ENCODE measurements at regions not wholly inside any gene's neighbourhood (a gene's known extent, or its start where the extent isn't known, plus 50 kb on each side); places are given as distances from the start of the nearest gene placed in this dataset.

DNA sequence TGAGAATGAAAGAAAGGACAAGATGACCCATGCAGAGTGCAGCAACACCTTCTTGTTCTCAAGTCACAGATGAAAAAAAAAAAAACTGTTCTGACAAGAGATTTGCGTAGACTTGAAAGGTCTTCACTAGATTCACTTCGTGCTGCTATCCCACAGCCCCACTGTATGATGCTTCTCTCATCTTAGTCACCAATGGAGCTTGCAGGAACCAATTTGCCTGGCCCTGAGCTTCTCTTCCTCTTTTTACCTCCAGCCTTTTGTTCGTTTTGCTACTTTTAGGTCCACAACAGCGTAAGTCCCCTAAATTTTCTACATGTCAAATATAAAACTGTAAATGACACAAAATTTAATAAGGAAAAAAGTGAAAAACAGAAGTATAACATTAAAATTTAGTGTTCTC, 107.9 kb upstream of the NAP1L1 start:
- intact Hi-C loops (cut with DNase I) = no loop called here
- WGBS, 4 donors = 83 to 88% (median 85%) methylated on average over 4 of the region's 4 CpGs

DNA sequence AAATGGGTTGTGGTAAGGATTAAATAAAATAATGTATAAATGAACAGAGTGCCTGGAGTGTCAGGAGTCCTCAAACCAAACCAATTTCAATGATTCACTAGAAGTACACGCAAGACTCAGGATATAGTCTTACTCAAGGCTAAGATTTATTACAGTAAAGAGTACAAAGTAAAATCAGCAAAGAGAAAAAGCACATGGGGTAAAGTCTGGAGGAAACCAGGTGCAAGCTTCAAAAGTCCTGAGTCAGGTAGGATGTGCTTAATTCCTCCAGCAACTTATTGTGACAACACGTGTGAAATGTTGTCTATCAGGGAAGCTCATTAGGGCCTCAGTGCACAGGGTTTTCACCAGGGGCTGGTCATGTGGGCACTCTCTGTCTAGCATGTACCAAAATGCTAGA, 105.8 kb upstream of the NAP1L1 start:
- DNase-seq = no peak
- H3K4me3 ChIP-seq = no peak overlapping the region
- no peaks in the 10 kb centered on the region for H3K9me3 ChIP-seq
- ATAC-seq = no peak
- no peak overlapping the region for H3K27ac ChIP-seq
- intact Hi-C loops (cut with DNase I) = no loop called here
- no peaks in the 10 kb centered on the region for H3K36me3 ChIP-seq
- TF ChIP-seq, protein P1, sequence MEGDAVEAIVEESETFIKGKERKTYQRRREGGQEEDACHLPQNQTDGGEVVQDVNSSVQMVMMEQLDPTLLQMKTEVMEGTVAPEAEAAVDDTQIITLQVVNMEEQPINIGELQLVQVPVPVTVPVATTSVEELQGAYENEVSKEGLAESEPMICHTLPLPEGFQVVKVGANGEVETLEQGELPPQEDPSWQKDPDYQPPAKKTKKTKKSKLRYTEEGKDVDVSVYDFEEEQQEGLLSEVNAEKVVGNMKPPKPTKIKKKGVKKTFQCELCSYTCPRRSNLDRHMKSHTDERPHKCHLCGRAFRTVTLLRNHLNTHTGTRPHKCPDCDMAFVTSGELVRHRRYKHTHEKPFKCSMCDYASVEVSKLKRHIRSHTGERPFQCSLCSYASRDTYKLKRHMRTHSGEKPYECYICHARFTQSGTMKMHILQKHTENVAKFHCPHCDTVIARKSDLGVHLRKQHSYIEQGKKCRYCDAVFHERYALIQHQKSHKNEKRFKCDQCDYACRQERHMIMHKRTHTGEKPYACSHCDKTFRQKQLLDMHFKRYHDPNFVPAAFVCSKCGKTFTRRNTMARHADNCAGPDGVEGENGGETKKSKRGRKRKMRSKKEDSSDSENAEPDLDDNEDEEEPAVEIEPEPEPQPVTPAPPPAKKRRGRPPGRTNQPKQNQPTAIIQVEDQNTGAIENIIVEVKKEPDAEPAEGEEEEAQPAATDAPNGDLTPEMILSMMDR (IDR thresholded peaks at IDR 0.05) = no peak
- no peak for TF ChIP-seq POLR2A (IDR thresholded peaks at IDR 0.05)
- H3K4me1 ChIP-seq = no peaks in the 10 kb centered on the region
- WGBS, 4 donors = 75 to 89% (median 82%) methylated on average over 2 of the region's 2 CpGs
- H3K27me3 ChIP-seq = no peaks in the 10 kb centered on the region

More for the DNA sequence above, 107.9 kb upstream of the NAP1L1 start:
- no peaks in the 10 kb centered on the region for H3K27me3 ChIP-seq
- H3K9me3 ChIP-seq = peaks cover 0 to 6% (median 0%) of the 10 kb centered on the region in 12 donors
- DNase-seq (no peak), ATAC-seq (no peak)
- H3K27ac ChIP-seq = no peak overlapping the region
- no peak overlapping the region for H3K4me3 ChIP-seq
- H3K4me1 ChIP-seq = no peaks in the 10 kb centered on the region
- H3K36me3 ChIP-seq = no peaks in the 10 kb centered on the region
- TF ChIP-seq POLR2A (IDR thresholded peaks at IDR 0.05) = no peak
- TF ChIP-seq, protein P1 (IDR thresholded peaks at IDR 0.05) = no peak

DNA sequence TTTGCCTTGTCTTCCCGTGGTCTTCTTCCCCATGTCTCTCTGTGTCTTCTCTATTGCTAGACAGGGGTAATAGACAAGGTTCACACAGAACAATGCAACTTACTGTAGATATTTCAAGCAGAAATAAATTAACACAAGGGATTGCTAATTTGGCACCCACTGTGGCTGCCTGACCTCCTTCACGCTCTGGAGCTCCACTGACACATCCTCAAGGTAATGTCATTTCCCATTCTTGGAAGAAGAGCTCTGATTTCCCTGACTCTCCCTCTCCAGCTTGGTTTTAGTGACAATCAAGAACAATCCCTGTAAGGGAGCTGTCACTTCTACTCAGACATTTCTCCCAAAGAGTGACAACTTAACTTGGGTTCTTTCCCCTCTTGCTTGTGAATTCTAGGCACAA, 105.4 kb upstream of the NAP1L1 start:
- Histone ChIP-seq H3K36me3 (no peaks in the 10 kb centered on the region), H3K27me3 (no peaks in the 10 kb centered on the region), H3K9me3 (no peaks in the 10 kb centered on the region), H3K4me1 (no peaks in the 10 kb centered on the region), H3K27ac (no peak overlapping the region), H3K4me3 (no peak overlapping the region)
- intact Hi-C loops (cut with DNase I) = no loop called here
- 81 to 89% (median 86%) methylated on average over 2 of the region's 2 CpGs for WGBS, 4 donors
- no peak for ATAC-seq
- no peak for DNase-seq
- TF ChIP-seq POLR2A (IDR thresholded peaks at IDR 0.05) = no peak
- TF ChIP-seq, protein P1 (IDR thresholded peaks at IDR 0.05) = no peak

DNA sequence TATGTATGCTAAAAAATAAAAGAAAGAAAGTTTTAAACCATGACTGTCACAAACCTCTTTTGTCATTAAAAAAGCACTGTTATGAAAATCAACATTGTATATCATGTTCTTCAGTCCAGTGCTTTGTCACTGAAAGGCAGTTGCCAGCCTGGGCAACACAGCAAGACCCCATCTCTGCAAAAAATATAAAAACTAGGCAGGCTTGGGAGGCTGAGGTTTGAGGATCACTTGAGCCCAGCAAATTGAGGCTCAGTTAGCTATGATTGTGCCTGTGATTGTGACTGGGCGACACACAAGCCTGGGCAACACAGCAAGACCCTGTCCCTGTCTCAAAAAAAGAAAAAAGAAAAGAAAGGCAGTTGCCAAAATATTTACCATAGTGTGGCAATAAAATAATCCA, 102.7 kb upstream of the NAP1L1 start:
- Histone ChIP-seq H3K9me3 (no peaks in the 10 kb centered on the region), H3K4me3 (no peak overlapping the region), H3K27me3 (no peaks in the 10 kb centered on the region), H3K36me3 (no peaks in the 10 kb centered on the region), H3K27ac (no peak overlapping the region), H3K4me1 (no peaks in the 10 kb centered on the region)
- DNase-seq (no peak), ATAC-seq (no peak)
- no peak for TF ChIP-seq POLR2A (IDR thresholded peaks at IDR 0.05)
- TF ChIP-seq, protein P1 (IDR thresholded peaks at IDR 0.05) = no peak
- 74 to 95% (median 86%) methylated on average over 1 of the region's 1 CpG for WGBS, 4 donors
- intact Hi-C loops (cut with DNase I) = no loop called here
